H1 (cell line): ENCODE measurements at regions not wholly inside any gene's neighbourhood (a gene's known extent, or its start where the extent isn't known, plus 50 kb on each side); places are given as distances from the start of the nearest gene placed in this dataset.

Source experiments
- CTCF ChIA-PET: fragments of 300-600 bp; sonication (Branson Sonifier 250); formaldehyde crosslinking; loops from one replicate; lab custom pipeline; 2021; ENCODE audit not compliant: partially characterized antibody; lab: Charles Lee
- POLR2A ChIA-PET: fragments of 300-600 bp; sonication (Branson Sonifier 250); formaldehyde crosslinking; loops from one replicate; lab custom pipeline; 2021; ENCODE audit warnings: inconsistent platforms; ENCODE audit not compliant: partially characterized antibody; lab: Charles Lee
- DNase-seq, 2 experiments: peaks; one replicate each; pipeline versions ENCODE4 v3.0.0 to v3.0.0-alpha.2; 2010 to 2022; ENCODE audit warnings: low spot score in 2 of 2, low read depth in 1 of 2, mixed read lengths in 1 of 2
- FAIRE-seq: peaks from 2 replicates; lab custom pipeline; 2011; peaks lifted over from hg19 to GRCh38; lab: Jason Lieb, UNC
- H2AFZ ChIP-seq: 2 replicates; pipeline ENCODE4 v1.8.1; 2012; ENCODE audit warnings: low read length, inconsistent platforms
- H2AK5ac ChIP-seq: 2 replicates; pipeline ENCODE4 v1.6.1; 2013; ENCODE audit warnings: low read depth, low read length
- H2BK120ac ChIP-seq: replicated peaks from 2 replicates; pipeline ENCODE3; 2013; ENCODE audit warnings: low read depth, low read length, inconsistent platforms
- H2BK12ac ChIP-seq: 2 replicates; pipeline ENCODE4 v1.6.1; 2013; ENCODE audit warnings: low read depth, low read length
- H2BK15ac ChIP-seq: 2 replicates; pipeline ENCODE4 v1.6.1; 2013; ENCODE audit warnings: low read length
- H2BK20ac ChIP-seq: 2 replicates; pipeline ENCODE4 v1.6.1; 2013; ENCODE audit warnings: low read length
- H2BK5ac ChIP-seq: 2 replicates; pipeline ENCODE4 v1.6.1; 2013; ENCODE audit warnings: low read depth, low read length
- H3K14ac ChIP-seq: 2 replicates; pipeline ENCODE4 v1.6.1; 2013; ENCODE audit warnings: inconsistent platforms; ENCODE audit not compliant: insufficient read length
- H3K18ac ChIP-seq: 2 replicates; pipeline ENCODE4 v1.6.1; 2013; ENCODE audit warnings: low read length; ENCODE audit errors: extremely low read depth
- H3K23ac ChIP-seq: 2 replicates; pipeline ENCODE4 v1.6.1; 2013; ENCODE audit warnings: inconsistent platforms; ENCODE audit not compliant: insufficient read length
- H3K23me2 ChIP-seq: 2 replicates; pipeline ENCODE4 v1.6.1; 2013; ENCODE audit warnings: low read depth, low read length
- H3K27ac ChIP-seq: 2 replicates; pipeline ENCODE4 v1.6.1; 2011; ENCODE audit warnings: low read depth, low read length, inconsistent platforms
- H3K27me3 ChIP-seq, 4 experiments: replicated peaks in 1 of 4; 1 replicate in 1 of 4; 2 replicates in 3 of 4; pipeline versions ENCODE4 v1.6.1 to v1.8.1; 2011 to 2013; ENCODE audit warnings: low read length in 3 of 4, mild to moderate bottlenecking in 3 of 4, inconsistent platforms in 2 of 4, mixed read lengths in 2 of 4, moderate library complexity in 1 of 4; ENCODE audit not compliant: control insufficient read depth in 3 of 4, insufficient read depth in 3 of 4; ENCODE audit errors: extremely low read depth in 1 of 4
- H3K36me3 ChIP-seq, 4 experiments: 2 replicates each; pipeline versions ENCODE4 v1.6.1 to v1.8.1; 2011 to 2013; ENCODE audit warnings: mild to moderate bottlenecking in 4 of 4, low read length in 3 of 4, moderate library complexity in 2 of 4, control low read depth in 1 of 4, inconsistent platforms in 1 of 4; ENCODE audit not compliant: insufficient read depth in 4 of 4, control insufficient read depth in 2 of 4
- H3K4ac ChIP-seq: replicated peaks from 2 replicates; pipeline ENCODE3; 2013; ENCODE audit warnings: low read length, low read depth, mixed read lengths, inconsistent platforms; ENCODE audit not compliant: insufficient read length
- H3K4me1 ChIP-seq, 4 experiments: replicated peaks in 1 of 4; 1 replicate in 1 of 4; 2 replicates in 3 of 4; pipeline versions ENCODE4 v1.6.1 to v1.8.1; 2011 to 2013; ENCODE audit warnings: low read length in 3 of 4, inconsistent platforms in 2 of 4, mixed read lengths in 1 of 4; ENCODE audit not compliant: insufficient read depth in 4 of 4, control insufficient read depth in 3 of 4
- H3K4me2 ChIP-seq, 2 experiments: 2 replicates each; pipeline versions ENCODE4 v1.6.1 to v1.8.1; 2011 to 2013; ENCODE audit warnings: low read depth in 2 of 2, low read length in 2 of 2, control low read depth in 1 of 2, inconsistent platforms in 1 of 2, mild to moderate bottlenecking in 1 of 2; ENCODE audit not compliant: insufficient read depth in 1 of 2
- H3K4me3 ChIP-seq, 4 experiments: fragments of 200-600, 300-600 bp in 1 of 4; sonication (generic), shearing (Covaris generic), sonication (Bioruptor Twin) in 1 of 4; 2 replicates each; pipeline versions ENCODE4 v1.5.1 to v1.8.1; 2011 to 2016; ENCODE audit warnings: low read length in 4 of 4, low read depth in 3 of 4, control low read depth in 2 of 4, inconsistent platforms in 2 of 4, mild to moderate bottlenecking in 2 of 4, mixed read lengths in 1 of 4, moderate library complexity in 1 of 4; ENCODE audit not compliant: insufficient read depth in 2 of 4; ENCODE audit errors: extremely low read depth in 1 of 4
- H3K56ac ChIP-seq: replicated peaks from 2 replicates; pipeline ENCODE3; 2013; ENCODE audit warnings: low read depth, mild to moderate bottlenecking, mixed read lengths, low read length, inconsistent platforms; ENCODE audit not compliant: insufficient read length
- H3K79me1 ChIP-seq: 2 replicates; pipeline ENCODE4 v1.6.1; 2013; ENCODE audit warnings: low read depth, low read length, control low read depth
- H3K79me2 ChIP-seq, 2 experiments: 2 replicates each; pipeline versions ENCODE4 v1.6.1 to v1.8.1; 2012 to 2013; ENCODE audit warnings: low read length in 2 of 2, mild to moderate bottlenecking in 2 of 2, inconsistent platforms in 1 of 2; ENCODE audit not compliant: insufficient read depth in 2 of 2, control insufficient read depth in 1 of 2
- H3K9ac ChIP-seq, 4 experiments: replicated peaks in 1 of 4; 1 replicate in 1 of 4; 2 replicates in 3 of 4; pipeline versions ENCODE4 v1.6.1 to v1.8.1; 2011 to 2013; ENCODE audit warnings: low read depth in 3 of 4, low read length in 3 of 4, control low read depth in 2 of 4, mild to moderate bottlenecking in 2 of 4, moderate library complexity in 2 of 4, inconsistent platforms in 1 of 4; ENCODE audit errors: extremely low read depth in 1 of 4
- H3K9me3 ChIP-seq, 2 experiments: 2 replicates each; pipeline versions ENCODE4 v1.6.1 to v1.8.1; 2012 to 2013; ENCODE audit warnings: mild to moderate bottlenecking in 2 of 2, moderate library complexity in 2 of 2, control low read depth in 1 of 2, inconsistent platforms in 1 of 2, low read depth in 1 of 2, low read length in 1 of 2, mixed read lengths in 1 of 2; ENCODE audit not compliant: insufficient read depth in 2 of 2
- H4K20me1 ChIP-seq, 2 experiments: replicated peaks in 1 of 2; 2 replicates each; pipeline versions ENCODE3 to v1.8.1; 2011 to 2013; ENCODE audit warnings: inconsistent platforms in 2 of 2, low read length in 2 of 2, mild to moderate bottlenecking in 1 of 2; ENCODE audit not compliant: insufficient read depth in 2 of 2, control insufficient read depth in 1 of 2
- H4K5ac ChIP-seq: 2 replicates; pipeline ENCODE4 v1.6.1; 2013; ENCODE audit warnings: low read length, low read depth, mixed read lengths, inconsistent platforms; ENCODE audit not compliant: insufficient read length
- H4K8ac ChIP-seq: 2 replicates; pipeline ENCODE4 v1.8.0; 2013; ENCODE audit warnings: mild to moderate bottlenecking, moderate library complexity, low read length, inconsistent platforms; ENCODE audit not compliant: insufficient read depth; ENCODE audit errors: extremely low read depth
- H4K91ac ChIP-seq: replicated peaks from 2 replicates; pipeline ENCODE3; 2013; ENCODE audit warnings: low read length, mixed read lengths, inconsistent platforms; ENCODE audit not compliant: insufficient read length
- ASH2L ChIP-seq: fragments of 200-600, 300-600 bp; sonication (generic); IDR thresholded peaks from one replicate; pipeline ENCODE4 v1.7.1; 2017; ENCODE audit warnings: low read length
- CHD1 ChIP-seq: IDR thresholded peaks from 2 replicates; pipeline ENCODE4 v1.6.1; 2012; ENCODE audit warnings: low read depth, low read length, improper control_type of control experiment
- CHD2 ChIP-seq: IDR thresholded peaks from 2 replicates; pipeline ENCODE4 v1.6.1; 2012; ENCODE audit warnings: low read length, improper control_type of control experiment
- CREB1 ChIP-seq: IDR thresholded peaks from 2 replicates; pipeline ENCODE4 v1.6.1; 2012; ENCODE audit warnings: inconsistent platforms
- E2F6 ChIP-seq: IDR thresholded peaks from 2 replicates; pipeline ENCODE4 v1.6.1; 2012; ENCODE audit warnings: inconsistent platforms
- HDAC6 ChIP-seq: IDR thresholded peaks from one replicate; pipeline ENCODE4 v1.7.1; 2012; ENCODE audit warnings: low read depth, mild to moderate bottlenecking, inconsistent platforms, low read length, moderate library complexity
- MAFK ChIP-seq: IDR thresholded peaks from 2 replicates; pipeline ENCODE4 v1.6.1; 2012; ENCODE audit warnings: low read depth, mild to moderate bottlenecking, improper control_type of control experiment, low read length
- NANOG ChIP-seq: IDR thresholded peaks from 2 replicates; pipeline ENCODE4 v1.6.1; 2011; ENCODE audit warnings: low read length, low read depth, mild to moderate bottlenecking, inconsistent platforms; ENCODE audit not compliant: insufficient read depth, poor library complexity, severe bottlenecking
- PHF8 ChIP-seq: fragments of 200-600 bp; sonication (generic); conservative IDR thresholded peaks from 2 replicates; pipeline ENCODE4 v1.7.1; 2012; ENCODE audit warnings: low read depth, mild to moderate bottlenecking, inconsistent platforms, low read length, moderate library complexity
- POLR2A ChIP-seq, 2 experiments: IDR thresholded peaks; 1 replicate in 1 of 2; 2 replicates in 1 of 2; pipeline ENCODE4 v1.6.1; 2011; ENCODE audit warnings: low read depth in 2 of 2, low read length in 2 of 2, mild to moderate bottlenecking in 2 of 2; ENCODE audit errors: control extremely low read depth in 1 of 2
- POU5F1 ChIP-seq: IDR thresholded peaks from 2 replicates; pipeline ENCODE4 v1.6.1; 2011; ENCODE audit warnings: low read depth, mild to moderate bottlenecking, low read length, moderate library complexity
- RAD21 ChIP-seq, 2 experiments: IDR thresholded peaks in 1 of 2; conservative IDR thresholded peaks in 1 of 2; 2 replicates each; pipeline ENCODE4 v1.6.1; 2011; ENCODE audit warnings: low read depth in 2 of 2, low read length in 2 of 2, improper control_type of control experiment in 1 of 2, inconsistent platforms in 1 of 2, mild to moderate bottlenecking in 1 of 2, moderate library complexity in 1 of 2
- SUZ12 ChIP-seq: fragments of 200-600 bp; sonication (generic); IDR thresholded peaks from 2 replicates; pipeline ENCODE4 v1.6.1; 2012; ENCODE audit warnings: mild to moderate bottlenecking, inconsistent platforms, low read length, moderate library complexity, mixed read lengths
- TEAD4 ChIP-seq: IDR thresholded peaks from 2 replicates; pipeline ENCODE4 v1.6.1; 2012; ENCODE audit warnings: low read depth, low read length, inconsistent platforms, mixed read lengths
- ZNF274 ChIP-seq: IDR thresholded peaks from 2 replicates; pipeline ENCODE4 v1.7.0; 2012; ENCODE audit warnings: low read length, borderline replicate concordance; ENCODE audit errors: extremely low read depth
- WGBS, 2 experiments: shearing (Covaris generic) in 1 of 2; methylation state at CpG; one replicate each; pipeline versions ENCODE4 v1.1.6 to v1.1.7; 2013 to 2015; ENCODE audit warnings: low lambda C conversion rate in 2 of 2, mixed read lengths in 2 of 2, inconsistent platforms in 1 of 2, low coverage in 1 of 2, missing lambda C conversion rate in 1 of 2; ENCODE audit not compliant: insufficient replicate concordance in 2 of 2, insufficient coverage in 1 of 2, insufficient read length in 1 of 2; ENCODE audit errors: extremely low coverage in 1 of 2, missing lambda C conversion rate in 1 of 2; 5-methylcytosine and 5-hydroxymethylcytosine counted together

GRCh38 chr11:115718945-115719344, 214.7 kb upstream of the CADM1 start:
- Histone ChIP-seq H2AK5ac (no peak overlapping the region), H3K4me2 (no peak overlapping the region), H2AFZ (no peak overlapping the region), H2BK5ac (no peak overlapping the region), H3K4ac (no peak overlapping the region), H2BK15ac (no peak overlapping the region), H4K5ac (no peak overlapping the region), H2BK120ac (no peak overlapping the region), H3K4me3 (no peak overlapping the region), H3K36me3 (no peaks in the 10 kb centered on the region), H3K14ac (no peak overlapping the region), H3K56ac (no peak overlapping the region), H3K27me3 (peaks cover 0 to 2% (median 0%) of the 10 kb centered on the region in 4 experiments; a peak in 1 of 7 replicates), H2BK20ac (no peak overlapping the region), H4K91ac (no peak overlapping the region), H3K9ac (no peak overlapping the region), H4K8ac (no peak overlapping the region), H3K79me1 (no peaks in the 10 kb centered on the region), H3K79me2 (no peaks in the 10 kb centered on the region), H3K9me3 (no peaks in the 10 kb centered on the region), H2BK12ac (no peak overlapping the region), H3K18ac (no peak overlapping the region), H3K23ac (no peak overlapping the region), H3K23me2 (no peaks in the 10 kb centered on the region), H3K4me1 (peaks cover 0 to 4% (median 0%) of the 10 kb centered on the region in 4 experiments; a peak in 2 of 7 replicates), H4K20me1 (no peaks in the 10 kb centered on the region), H3K27ac (no peak overlapping the region)
- DNase-seq = no peak
- ChIA-PET CTCF (interaction anchor here (1.0 to 1.9 kb wide), 4 partner anchors 8 to 386 kb away, joined by 3 to 5 read pairs (median 4); no protein-coding TSS in a partner anchor), POLR2A (no interaction called here)
- WGBS, 2 experiments = 94% methylated on average over 3 of the region's 3 CpGs; no CpG with 5 or more reads in 1 of the 2 experiments
- no peak for FAIRE-seq
- TF ChIP-seq HDAC6 (no peak), MAFK (no peak), CREB1 (no peak), ZNF274 (no peak), PHF8 (no peak), CHD2 (no peak), RAD21 (IDR thresholded peaks at IDR 0.05 in 1 of 2, conservative IDR thresholded peaks at IDR 0.05 in 1 of 2; ENCODE audit: low read depth in 2 of 2, low read length in 2 of 2) (no peak), NANOG (no peak), CHD1 (no peak), E2F6 (no peak), TEAD4 (no peak), SUZ12 (no peak), ASH2L (no peak), POLR2A (IDR thresholded peaks at IDR 0.05; ENCODE audit: control extremely low read depth in 1 of 2, low read depth in 2 of 2, low read length in 2 of 2) (no peak), POU5F1 (no peak)
